Suprapubic skin (tissue), 4 donors: ENCODE measurements at regions not wholly inside any gene's neighbourhood (a gene's known extent, or its start where the extent isn't known, plus 50 kb on each side); places are given as distances from the start of the nearest gene placed in this dataset.
"Not testable (repeated sequence)": the region's sequence is repeated elsewhere in the genome, so short reads cannot be mapped to it uniquely, and the experiment has no call there.

Experiments
- DNase-seq, 2 donors: peaks; one replicate each; pipeline ENCODE4 v3.0.0-alpha.2; 2019; ENCODE audit warnings: low spot score in 2 of 2
- H3K27ac ChIP-seq: fragments of 200-600 bp; sonication (generic); one replicate; pipeline ENCODE4 v1.5.1; 2019
- H3K27me3 ChIP-seq: fragments of 200-600 bp; sonication (generic); one replicate; pipeline ENCODE4 v1.5.1; 2019
- H3K36me3 ChIP-seq: fragments of 200-600 bp; sonication (generic); one replicate; pipeline ENCODE4 v1.5.1; 2019
- H3K4me1 ChIP-seq: fragments of 200-600 bp; sonication (generic); one replicate; pipeline ENCODE4 v1.5.1; 2019
- H3K4me3 ChIP-seq: fragments of 200-600 bp; sonication (generic); one replicate; pipeline ENCODE4 v1.5.1; 2019; ENCODE audit warnings: mild to moderate bottlenecking
- H3K9me3 ChIP-seq: fragments of 200-600 bp; sonication (generic); one replicate; pipeline ENCODE4 v1.5.1; 2019
- CTCF ChIP-seq, 2 donors: fragments of 200-600 bp in 1 of 2; fragments of 450-650 bp in 1 of 2; sonication (generic) in 1 of 2; IDR thresholded peaks; one replicate each; pipeline ENCODE4 v1.5.1; 2016 to 2019; ENCODE audit warnings: antibody characterized with exemption in 2 of 2, mild to moderate bottlenecking in 1 of 2, moderate library complexity in 1 of 2
- EP300 ChIP-seq: sonication (generic); formaldehyde crosslinking; IDR thresholded peaks from one replicate; pipeline ENCODE4 v1.6.1; 2017; ENCODE audit warnings: antibody characterized with exemption
- POLR2A ChIP-seq, 2 donors: fragments of 450-650 bp; IDR thresholded peaks; one replicate each; pipeline ENCODE4 v1.6.1; 2017; ENCODE audit warnings: antibody characterized with exemption in 2 of 2, mild to moderate bottlenecking in 2 of 2, moderate library complexity in 2 of 2
- POLR2AphosphoS5 ChIP-seq, 3 donors: sonication (generic); formaldehyde crosslinking; IDR thresholded peaks; one replicate each; pipeline ENCODE4 v1.6.1; 2017; ENCODE audit warnings: antibody characterized with exemption in 3 of 3
- WGBS: methylation state at CpG from one replicate; pipeline ENCODE4 v1.1.5; 2018; 5-methylcytosine and 5-hydroxymethylcytosine counted together

DNA sequence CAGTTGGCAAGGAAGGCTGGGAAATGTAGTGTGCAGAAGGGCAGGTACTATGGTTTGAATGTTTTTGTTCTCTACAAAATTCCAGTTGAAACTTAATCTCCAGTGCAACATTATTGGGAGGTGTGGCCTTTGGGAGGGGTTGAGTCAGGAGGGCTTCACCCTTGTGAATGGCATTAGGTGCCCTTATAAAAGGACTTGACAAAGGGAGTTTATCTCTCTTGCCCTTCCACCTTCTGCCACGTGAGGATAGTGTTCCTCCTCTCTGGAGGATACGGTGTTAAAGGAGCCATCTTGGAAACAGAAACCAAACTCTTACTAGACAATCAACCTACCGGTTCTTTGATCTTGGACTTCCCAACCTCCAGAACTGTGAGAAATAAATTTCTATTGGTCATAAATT lies 82.2 kb upstream of the LRFN2 start:
- TF ChIP-seq POLR2A (IDR thresholded peaks at IDR 0.05) (no peak), CTCF (IDR thresholded peaks at IDR 0.05) (no peak), EP300 (no peak), POLR2AphosphoS5 (IDR thresholded peaks at IDR 0.05) (no peak)
- H3K4me3 ChIP-seq, result no peak overlapping the region
- H3K36me3 ChIP-seq, result no peaks in the 10 kb centered on the region
- no peak overlapping the region for H3K27ac ChIP-seq
- H3K4me1 ChIP-seq, result no peaks in the 10 kb centered on the region
- peaks cover 7% of the 10 kb centered on the region for H3K9me3 ChIP-seq
- WGBS, result 60% methylated on average over 3 of the region's 3 CpGs
- H3K27me3 ChIP-seq, result peaks cover 5% of the 10 kb centered on the region
- no peak for DNase-seq

GRCh38 chr6:40668203-40668602 lies 81.0 kb upstream of the LRFN2 start:
- Histone ChIP-seq H3K4me3 (no peak overlapping the region), H3K27me3 (peaks cover 5% of the 10 kb centered on the region), H3K4me1 (no peaks in the 10 kb centered on the region), H3K27ac (no peak overlapping the region), H3K9me3 (peaks cover 7% of the 10 kb centered on the region), H3K36me3 (no peaks in the 10 kb centered on the region)
- TF ChIP-seq POLR2AphosphoS5 (IDR thresholded peaks at IDR 0.05), result no peak
- no peak for TF ChIP-seq CTCF (IDR thresholded peaks at IDR 0.05)
- no peak for TF ChIP-seq EP300
- TF ChIP-seq POLR2A (IDR thresholded peaks at IDR 0.05), result no peak
- DNase-seq, result no peak
- WGBS, result 100% methylated on average over 2 of the region's 2 CpGs

DNA sequence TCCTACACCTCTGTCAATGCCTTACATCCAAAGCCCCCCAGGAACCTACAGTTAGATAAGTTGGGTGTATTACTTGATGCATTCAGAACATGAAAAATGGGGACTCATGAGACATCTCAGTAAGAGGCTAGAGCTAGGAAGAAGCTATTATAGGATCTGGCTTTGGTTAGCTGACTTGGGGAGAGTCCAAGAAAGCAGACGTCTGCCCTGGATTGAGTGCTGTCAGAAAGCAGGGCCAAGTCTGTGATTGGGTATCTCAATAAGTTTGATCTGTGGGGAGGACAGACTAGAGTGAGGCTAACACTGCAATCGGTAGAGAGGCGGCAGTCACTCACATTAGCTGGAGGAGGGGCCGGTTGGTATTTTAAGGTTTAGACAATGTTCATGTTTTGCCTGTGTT lies 79.4 kb upstream of the LRFN2 start:
- H3K27me3 ChIP-seq, result peaks cover 13% of the 10 kb centered on the region
- no peaks in the 10 kb centered on the region for H3K36me3 ChIP-seq
- no peaks in the 10 kb centered on the region for H3K4me1 ChIP-seq
- peaks cover 7% of the 10 kb centered on the region for H3K9me3 ChIP-seq
- DNase-seq, result no peak
- no peak overlapping the region for H3K27ac ChIP-seq
- TF ChIP-seq POLR2A (IDR thresholded peaks at IDR 0.05), result no peak
- no peak for TF ChIP-seq EP300
- no peak for TF ChIP-seq POLR2AphosphoS5 (IDR thresholded peaks at IDR 0.05)
- TF ChIP-seq CTCF (IDR thresholded peaks at IDR 0.05), result no peak
- H3K4me3 ChIP-seq, result no peak overlapping the region
- 37% methylated on average over 4 of the region's 4 CpGs for WGBS

DNA sequence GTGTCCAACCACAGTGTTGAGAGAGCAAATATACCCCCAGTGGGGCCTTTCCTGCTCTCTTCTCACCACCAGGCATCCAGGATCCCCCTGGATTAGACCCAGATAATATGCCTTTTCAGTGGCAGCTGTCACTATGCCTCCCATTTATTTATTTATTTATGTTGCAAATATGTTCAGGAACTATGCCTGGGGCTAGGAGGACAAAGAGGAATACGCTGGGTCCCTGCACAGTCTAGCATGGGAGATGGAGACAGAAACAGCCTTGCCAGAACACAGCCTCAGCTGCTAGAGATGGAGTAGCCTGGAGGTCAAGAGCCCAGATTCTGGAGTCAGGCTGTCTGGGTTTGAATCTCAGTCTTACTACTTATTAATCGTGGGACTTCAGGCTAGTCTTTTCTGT lies 74.6 kb upstream of the LRFN2 start:
- TF ChIP-seq CTCF (IDR thresholded peaks at IDR 0.05) (no peak), POLR2AphosphoS5 (IDR thresholded peaks at IDR 0.05) (no peak), EP300 (no peak), POLR2A (IDR thresholded peaks at IDR 0.05) (no peak)
- Histone ChIP-seq H3K9me3 (peaks cover 7% of the 10 kb centered on the region), H3K4me1 (no peaks in the 10 kb centered on the region), H3K27me3 (peaks cover 19% of the 10 kb centered on the region), H3K27ac (no peak overlapping the region), H3K36me3 (no peaks in the 10 kb centered on the region), H3K4me3 (no peak overlapping the region)
- DNase-seq, result no peak
- 64% methylated on average over 2 of the region's 2 CpGs for WGBS

DNA sequence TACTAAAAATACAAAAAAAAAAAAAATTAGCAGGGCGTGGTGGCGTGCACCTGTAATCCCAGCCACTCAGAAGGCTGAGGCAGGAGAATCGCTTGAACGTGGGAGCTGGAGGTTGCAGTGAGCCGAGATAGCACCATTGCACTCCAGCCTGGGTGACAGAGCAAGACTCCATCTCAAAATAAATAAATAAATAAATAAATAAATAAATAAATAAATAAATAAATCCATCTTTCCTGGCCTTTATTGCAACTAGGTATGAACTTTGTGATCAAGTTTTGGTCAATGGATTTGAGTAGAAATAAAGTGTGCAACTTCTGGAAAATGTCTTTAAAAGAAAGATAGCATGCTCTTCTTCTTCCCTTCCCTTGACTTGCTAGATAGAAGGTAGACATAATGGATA lies 69.6 kb upstream of the LRFN2 start:
- not testable (repeated sequence) for DNase-seq, H3K4me3 ChIP-seq
- whole genome bisulfite sequencing, result 93% methylated on average over 5 of the region's 5 CpGs

GRCh38 chr6:40654828-40655227 lies 67.7 kb upstream of the LRFN2 start:
- no peak for DNase-seq
- no peak for TF ChIP-seq POLR2AphosphoS5 (IDR thresholded peaks at IDR 0.05)
- no peak for TF ChIP-seq EP300
- TF ChIP-seq POLR2A (IDR thresholded peaks at IDR 0.05), result no peak
- no peak for TF ChIP-seq CTCF (IDR thresholded peaks at IDR 0.05)

More for the DNA sequence above, 69.6 kb upstream of the LRFN2 start:
- H3K9me3 ChIP-seq, H3K36me3 ChIP-seq, H3K4me1 ChIP-seq, H3K27ac ChIP-seq, H3K27me3 ChIP-seq: not testable (repeated sequence)

More at GRCh38 chr6:40654828-40655227, 67.7 kb upstream of the LRFN2 start:
- H3K27ac ChIP-seq, result no peak overlapping the region
- H3K4me1 ChIP-seq, result no peaks in the 10 kb centered on the region
- peaks cover 13% of the 10 kb centered on the region for H3K27me3 ChIP-seq
- H3K9me3 ChIP-seq, result no peaks in the 10 kb centered on the region
- H3K4me3 ChIP-seq, result no peak overlapping the region
- 95% methylated on average over 1 of the region's 1 CpG for WGBS
- no peaks in the 10 kb centered on the region for H3K36me3 ChIP-seq
